SK-N-SH treated with all-trans-retinoic acid at 6 μM for 48 hours (cell line): ENCODE measurements at regions not wholly inside any gene's neighbourhood (a gene's known extent, or its start where the extent isn't known, plus 50 kb on each side); places are given as distances from the start of the nearest gene placed in this dataset.
A peak's percentile ranks its signal among the peaks of the same experiment; 100 is the strongest.

Source experiments
- ATAC-seq: fragments of 200-7000 bp; cut with Tn5 transposase; 3 replicates; pipeline ENCODE4 v1.9.1; 2020; ENCODE audit warnings: mild to moderate bottlenecking, moderate library complexity
- ARNTL ChIP-seq: fragments of 450-650 bp; formaldehyde crosslinking; IDR thresholded peaks from 2 replicates; pipeline ENCODE4 v1.5.0; 2020; ENCODE audit warnings: low read depth, mild to moderate bottlenecking, moderate library complexity, borderline replicate concordance
- CSDC2 ChIP-seq: fragments of 250-450 bp; sonication (Bioruptor Pico); IDR thresholded peaks from 2 replicates; pipeline ENCODE4 v1.5.0; 2020; ENCODE audit warnings: mild to moderate bottlenecking, moderate library complexity
- ESRRG ChIP-seq: fragments of 250-450 bp; sonication (Bioruptor Pico); IDR thresholded peaks from 2 replicates; pipeline ENCODE4 v1.6.1; 2021; ENCODE audit warnings: mild to moderate bottlenecking
- GLIS3 ChIP-seq: fragments of 250-450 bp; sonication (Bioruptor Pico); IDR thresholded peaks from 2 replicates; pipeline ENCODE4 v1.5.0; 2020; ENCODE audit warnings: mild to moderate bottlenecking, moderate library complexity
- ISL1 ChIP-seq: fragments of 250-450 bp; sonication (Bioruptor Pico); IDR thresholded peaks from 2 replicates; pipeline ENCODE4 v2.1.2; 2022; ENCODE audit warnings: mild to moderate bottlenecking, moderate library complexity
- OSR1 ChIP-seq: fragments of 250-450 bp; sonication (Bioruptor Pico); IDR thresholded peaks from 2 replicates; pipeline ENCODE4 v1.8.0; 2022; ENCODE audit warnings: moderate library complexity, mild to moderate bottlenecking, inconsistent platforms
- RARB ChIP-seq: fragments of 250-450 bp; sonication (Bioruptor Pico); IDR thresholded peaks from 2 replicates; pipeline ENCODE4 v1.8.0; 2021; ENCODE audit warnings: mild to moderate bottlenecking, moderate library complexity
- SNAI2 ChIP-seq: fragments of 250-450 bp; sonication (Bioruptor Pico); IDR thresholded peaks from 2 replicates; pipeline ENCODE4 v1.5.0; 2020; ENCODE audit warnings: mild to moderate bottlenecking, moderate library complexity
- TCF4 ChIP-seq: fragments of 250-450 bp; sonication (Bioruptor Pico); IDR thresholded peaks from 2 replicates; pipeline ENCODE4 v1.8.0; 2021; ENCODE audit warnings: mild to moderate bottlenecking, moderate library complexity, borderline replicate concordance
- TOX ChIP-seq: fragments of 250-450 bp; sonication (Bioruptor Pico); IDR thresholded peaks from 2 replicates; pipeline ENCODE4 v1.8.0; 2021; ENCODE audit warnings: mild to moderate bottlenecking, moderate library complexity, borderline replicate concordance
- ZC3H10 ChIP-seq: fragments of 250-450 bp; sonication (Bioruptor Pico); IDR thresholded peaks from 2 replicates; pipeline ENCODE4 v1.5.1; 2021; ENCODE audit warnings: mild to moderate bottlenecking, moderate library complexity
- ZFP30 ChIP-seq: fragments of 450-650 bp; formaldehyde crosslinking; IDR thresholded peaks from 2 replicates; pipeline ENCODE4 v1.5.0; 2022; ENCODE audit warnings: mild to moderate bottlenecking, moderate library complexity
- ZNF565 ChIP-seq: fragments of 450-650 bp; formaldehyde crosslinking; conservative IDR thresholded peaks from 2 replicates; pipeline ENCODE4 v1.5.0; 2020; ENCODE audit warnings: low read depth, mild to moderate bottlenecking, moderate library complexity
- ZNF8 ChIP-seq: fragments of 450-650 bp; formaldehyde crosslinking; IDR thresholded peaks from 2 replicates; pipeline ENCODE4 v1.5.0; 2020; ENCODE audit warnings: mild to moderate bottlenecking, moderate library complexity
- TF ChIP-seq, protein P1 (sequence below): fragments of 250-450 bp; sonication (Bioruptor Pico); IDR thresholded peaks from 2 replicates; pipeline ENCODE4 v1.8.0; 2020; ENCODE audit warnings: mild to moderate bottlenecking, moderate library complexity, borderline replicate concordance
- TF ChIP-seq, protein P2 (sequence below): fragments of 250-450 bp; sonication (Bioruptor Pico); IDR thresholded peaks from 2 replicates; pipeline ENCODE4 v1.5.0; 2020; ENCODE audit warnings: mild to moderate bottlenecking, moderate library complexity
- TF ChIP-seq, protein P3 (sequence below): fragments of 250-450 bp; sonication (Bioruptor Pico); IDR thresholded peaks from 2 replicates; pipeline ENCODE4 v1.8.0; 2021; ENCODE audit warnings: low read depth, mild to moderate bottlenecking, moderate library complexity, borderline replicate concordance
- TF ChIP-seq, protein P4 (sequence below): fragments of 250-450 bp; sonication (Bioruptor Pico); IDR thresholded peaks from 2 replicates; pipeline ENCODE4 v1.5.1; 2020; ENCODE audit warnings: low read depth, mild to moderate bottlenecking, moderate library complexity
- TF ChIP-seq, protein P5 (sequence below): fragments of 250-450 bp; sonication (Bioruptor Pico); IDR thresholded peaks from 2 replicates; pipeline ENCODE4 v1.5.1; 2021; ENCODE audit warnings: mild to moderate bottlenecking, moderate library complexity

DNA sequence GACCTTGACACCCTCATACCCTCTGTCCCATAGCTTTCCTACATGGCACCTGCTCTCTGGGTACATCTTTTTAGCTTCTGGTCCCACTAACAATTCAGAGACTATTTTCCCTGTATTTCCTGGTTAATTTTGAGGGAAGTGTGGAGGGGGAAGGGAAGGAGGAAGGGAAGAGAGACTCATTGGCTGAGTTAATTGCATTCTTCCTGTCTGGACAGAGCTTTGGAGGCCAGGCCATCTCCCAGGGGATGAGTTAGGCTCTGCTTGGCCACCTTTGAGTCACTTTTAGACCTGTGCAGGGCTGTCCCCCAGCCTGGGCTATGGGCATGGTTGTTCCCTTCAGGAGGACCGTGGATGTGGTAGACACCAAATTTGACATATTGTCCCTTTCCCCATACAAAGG lies 167.9 kb upstream of the PGRMC2 start:
- TF ChIP-seq, protein P1, sequence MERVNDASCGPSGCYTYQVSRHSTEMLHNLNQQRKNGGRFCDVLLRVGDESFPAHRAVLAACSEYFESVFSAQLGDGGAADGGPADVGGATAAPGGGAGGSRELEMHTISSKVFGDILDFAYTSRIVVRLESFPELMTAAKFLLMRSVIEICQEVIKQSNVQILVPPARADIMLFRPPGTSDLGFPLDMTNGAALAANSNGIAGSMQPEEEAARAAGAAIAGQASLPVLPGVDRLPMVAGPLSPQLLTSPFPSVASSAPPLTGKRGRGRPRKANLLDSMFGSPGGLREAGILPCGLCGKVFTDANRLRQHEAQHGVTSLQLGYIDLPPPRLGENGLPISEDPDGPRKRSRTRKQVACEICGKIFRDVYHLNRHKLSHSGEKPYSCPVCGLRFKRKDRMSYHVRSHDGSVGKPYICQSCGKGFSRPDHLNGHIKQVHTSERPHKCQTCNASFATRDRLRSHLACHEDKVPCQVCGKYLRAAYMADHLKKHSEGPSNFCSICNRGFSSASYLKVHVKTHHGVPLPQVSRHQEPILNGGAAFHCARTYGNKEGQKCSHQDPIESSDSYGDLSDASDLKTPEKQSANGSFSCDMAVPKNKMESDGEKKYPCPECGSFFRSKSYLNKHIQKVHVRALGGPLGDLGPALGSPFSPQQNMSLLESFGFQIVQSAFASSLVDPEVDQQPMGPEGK: no peak
- no peak for TF ChIP-seq ZNF8 (CRISPR knock-in tag)
- no peak for TF ChIP-seq OSR1 (CRISPR knock-in tag)
- TF ChIP-seq ZNF565 (CRISPR knock-in tag): no peak
- TF ChIP-seq, protein P2, sequence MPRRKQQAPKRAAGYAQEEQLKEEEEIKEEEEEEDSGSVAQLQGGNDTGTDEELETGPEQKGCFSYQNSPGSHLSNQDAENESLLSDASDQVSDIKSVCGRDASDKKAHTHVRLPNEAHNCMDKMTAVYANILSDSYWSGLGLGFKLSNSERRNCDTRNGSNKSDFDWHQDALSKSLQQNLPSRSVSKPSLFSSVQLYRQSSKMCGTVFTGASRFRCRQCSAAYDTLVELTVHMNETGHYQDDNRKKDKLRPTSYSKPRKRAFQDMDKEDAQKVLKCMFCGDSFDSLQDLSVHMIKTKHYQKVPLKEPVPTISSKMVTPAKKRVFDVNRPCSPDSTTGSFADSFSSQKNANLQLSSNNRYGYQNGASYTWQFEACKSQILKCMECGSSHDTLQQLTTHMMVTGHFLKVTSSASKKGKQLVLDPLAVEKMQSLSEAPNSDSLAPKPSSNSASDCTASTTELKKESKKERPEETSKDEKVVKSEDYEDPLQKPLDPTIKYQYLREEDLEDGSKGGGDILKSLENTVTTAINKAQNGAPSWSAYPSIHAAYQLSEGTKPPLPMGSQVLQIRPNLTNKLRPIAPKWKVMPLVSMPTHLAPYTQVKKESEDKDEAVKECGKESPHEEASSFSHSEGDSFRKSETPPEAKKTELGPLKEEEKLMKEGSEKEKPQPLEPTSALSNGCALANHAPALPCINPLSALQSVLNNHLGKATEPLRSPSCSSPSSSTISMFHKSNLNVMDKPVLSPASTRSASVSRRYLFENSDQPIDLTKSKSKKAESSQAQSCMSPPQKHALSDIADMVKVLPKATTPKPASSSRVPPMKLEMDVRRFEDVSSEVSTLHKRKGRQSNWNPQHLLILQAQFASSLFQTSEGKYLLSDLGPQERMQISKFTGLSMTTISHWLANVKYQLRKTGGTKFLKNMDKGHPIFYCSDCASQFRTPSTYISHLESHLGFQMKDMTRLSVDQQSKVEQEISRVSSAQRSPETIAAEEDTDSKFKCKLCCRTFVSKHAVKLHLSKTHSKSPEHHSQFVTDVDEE (CRISPR knock-in tag): no peak
- no peak for TF ChIP-seq ZFP30 (CRISPR knock-in tag)
- TF ChIP-seq, protein P3, sequence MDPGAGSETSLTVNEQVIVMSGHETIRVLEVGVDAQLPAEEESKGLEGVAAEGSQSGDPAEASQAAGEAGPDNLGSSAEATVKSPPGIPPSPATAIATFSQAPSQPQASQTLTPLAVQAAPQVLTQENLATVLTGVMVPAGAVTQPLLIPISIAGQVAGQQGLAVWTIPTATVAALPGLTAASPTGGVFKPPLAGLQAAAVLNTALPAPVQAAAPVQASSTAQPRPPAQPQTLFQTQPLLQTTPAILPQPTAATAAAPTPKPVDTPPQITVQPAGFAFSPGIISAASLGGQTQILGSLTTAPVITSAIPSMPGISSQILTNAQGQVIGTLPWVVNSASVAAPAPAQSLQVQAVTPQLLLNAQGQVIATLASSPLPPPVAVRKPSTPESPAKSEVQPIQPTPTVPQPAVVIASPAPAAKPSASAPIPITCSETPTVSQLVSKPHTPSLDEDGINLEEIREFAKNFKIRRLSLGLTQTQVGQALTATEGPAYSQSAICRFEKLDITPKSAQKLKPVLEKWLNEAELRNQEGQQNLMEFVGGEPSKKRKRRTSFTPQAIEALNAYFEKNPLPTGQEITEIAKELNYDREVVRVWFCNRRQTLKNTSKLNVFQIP (CRISPR knock-in tag): no peak
- TF ChIP-seq, protein P4, sequence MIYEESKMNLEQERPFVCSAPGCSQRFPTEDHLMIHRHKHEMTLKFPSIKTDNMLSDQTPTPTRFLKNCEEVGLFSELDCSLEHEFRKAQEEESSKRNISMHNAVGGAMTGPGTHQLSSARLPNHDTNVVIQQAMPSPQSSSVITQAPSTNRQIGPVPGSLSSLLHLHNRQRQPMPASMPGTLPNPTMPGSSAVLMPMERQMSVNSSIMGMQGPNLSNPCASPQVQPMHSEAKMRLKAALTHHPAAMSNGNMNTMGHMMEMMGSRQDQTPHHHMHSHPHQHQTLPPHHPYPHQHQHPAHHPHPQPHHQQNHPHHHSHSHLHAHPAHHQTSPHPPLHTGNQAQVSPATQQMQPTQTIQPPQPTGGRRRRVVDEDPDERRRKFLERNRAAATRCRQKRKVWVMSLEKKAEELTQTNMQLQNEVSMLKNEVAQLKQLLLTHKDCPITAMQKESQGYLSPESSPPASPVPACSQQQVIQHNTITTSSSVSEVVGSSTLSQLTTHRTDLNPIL: no peak
- TF ChIP-seq SNAI2 (CRISPR knock-in tag): no peak
- TF ChIP-seq TOX (CRISPR knock-in tag): no peak
- no peak for TF ChIP-seq RARB
- TF ChIP-seq ZC3H10 (CRISPR knock-in tag): no peak
- TF ChIP-seq ESRRG: no peak
- TF ChIP-seq GLIS3 (CRISPR knock-in tag): no peak
- no peak for TF ChIP-seq TCF4 (CRISPR knock-in tag)
- TF ChIP-seq, protein P5, sequence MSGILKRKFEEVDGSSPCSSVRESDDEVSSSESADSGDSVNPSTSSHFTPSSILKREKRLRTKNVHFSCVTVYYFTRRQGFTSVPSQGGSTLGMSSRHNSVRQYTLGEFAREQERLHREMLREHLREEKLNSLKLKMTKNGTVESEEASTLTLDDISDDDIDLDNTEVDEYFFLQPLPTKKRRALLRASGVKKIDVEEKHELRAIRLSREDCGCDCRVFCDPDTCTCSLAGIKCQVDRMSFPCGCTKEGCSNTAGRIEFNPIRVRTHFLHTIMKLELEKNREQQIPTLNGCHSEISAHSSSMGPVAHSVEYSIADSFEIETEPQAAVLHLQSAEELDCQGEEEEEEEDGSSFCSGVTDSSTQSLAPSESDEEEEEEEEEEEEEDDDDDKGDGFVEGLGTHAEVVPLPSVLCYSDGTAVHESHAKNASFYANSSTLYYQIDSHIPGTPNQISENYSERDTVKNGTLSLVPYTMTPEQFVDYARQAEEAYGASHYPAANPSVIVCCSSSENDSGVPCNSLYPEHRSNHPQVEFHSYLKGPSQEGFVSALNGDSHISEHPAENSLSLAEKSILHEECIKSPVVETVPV (CRISPR knock-in tag): no peak
- no peak for TF ChIP-seq CSDC2 (CRISPR knock-in tag)
- ATAC-seq: no peak

DNA sequence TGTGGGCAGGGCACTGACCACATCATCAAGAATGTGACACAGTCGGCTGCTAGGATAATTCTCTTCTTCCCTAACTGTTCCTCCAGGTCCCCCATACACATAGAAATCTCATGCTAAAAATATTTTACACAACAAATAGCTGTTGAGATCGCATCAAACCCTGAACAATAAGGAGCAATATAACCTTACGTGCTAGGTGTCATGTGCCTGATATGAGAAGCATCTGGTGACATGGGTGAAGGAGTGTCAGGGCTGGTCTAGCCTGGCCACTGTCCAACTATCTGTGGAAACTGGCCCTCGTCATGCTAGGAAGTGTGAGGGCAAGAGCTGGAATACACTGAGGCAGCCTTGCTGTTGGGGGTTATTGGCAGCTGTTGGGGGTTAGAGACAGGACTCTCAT lies 167.3 kb upstream of the PGRMC2 start:
- peak; percentile 31; the same call in 2 of the 3 replicates for ATAC-seq
- TF ChIP-seq ARNTL (CRISPR knock-in tag) (no peak), ISL1 (CRISPR knock-in tag) (no peak), ZC3H10 (CRISPR knock-in tag) (no peak), ESRRG (no peak), TCF4 (CRISPR knock-in tag) (no peak)
- TF ChIP-seq, protein P2 (CRISPR knock-in tag): no peak
- TF ChIP-seq, protein P1: no peak
